GM12878 (cell line): ENCODE measurements at regions not wholly inside any gene's neighbourhood (a gene's known extent, or its start where the extent isn't known, plus 50 kb on each side); places are given as distances from the start of the nearest gene placed in this dataset.
"Not testable (repeated sequence)": the region's sequence is repeated elsewhere in the genome, so short reads cannot be mapped to it uniquely, and the experiment has no call there.

Experiments
- ATAC-seq: fragments of 200-7000 bp; cut with Tn5 transposase; 3 replicates; pipeline ENCODE4 v1.9.1; 2020; ENCODE audit warnings: mild to moderate bottlenecking, moderate library complexity
- BruUV-seq: library from RNA; stranded (reverse); fragments of 400-500 nt; replicated peaks from 2 replicates; lab custom pipeline; 2021; lab: Mats Ljungman, UMichigan
- CTCF ChIA-PET: fragments of 300-600 bp; sonication (Branson Sonifier 250); formaldehyde crosslinking; extraction: SDS; loops from one replicate; lab custom pipeline; 2021; ENCODE audit warnings: inconsistent platforms; lab: Yijun Ruan, JAX
- POLR2A ChIA-PET: fragments of 350-600 bp; formaldehyde crosslinking; extraction: SDS; loops from one replicate; lab custom pipeline; 2021; ENCODE audit warnings: inconsistent platforms; lab: Charles Lee
- RAD21 ChIA-PET: fragments of 300-600 bp; sonication (Branson Sonifier 250); formaldehyde crosslinking; loops from one replicate; lab custom pipeline; 2023; ENCODE audit warnings: antibody characterized with exemption; ENCODE audit not compliant: unreplicated experiment; lab: Charles Lee
- SMC1A ChIA-PET: fragments of 300-600 bp; sonication (Branson Sonifier 250); formaldehyde crosslinking; loops from one replicate; lab custom pipeline; 2023; ENCODE audit not compliant: unreplicated experiment, uncharacterized antibody; lab: Charles Lee
- DNase-seq: peaks from one replicate; pipeline ENCODE4 v3.0.0-alpha.2; 2011; ENCODE audit warnings: low read depth, low spot score
- FAIRE-seq: peaks from 3 replicates; lab custom pipeline; 2011; peaks lifted over from hg19 to GRCh38; lab: Jason Lieb, UNC
- H2AFZ ChIP-seq: 2 replicates; pipeline ENCODE4 v1.6.0; 2011; ENCODE audit warnings: low read depth, low read length, control low read depth; ENCODE audit not compliant: control insufficient read depth
- H3K27ac ChIP-seq: 2 replicates; pipeline ENCODE4 v1.5.1; 2011; ENCODE audit warnings: control low read depth; ENCODE audit not compliant: control insufficient read depth, insufficient read depth
- H3K27me3 ChIP-seq, 2 experiments: replicated peaks in 1 of 2; 2 replicates each; pipeline versions ENCODE4 v1.6.0 to v1.6.1; 2011; ENCODE audit warnings: low read length in 1 of 2; ENCODE audit not compliant: control insufficient read depth in 2 of 2, insufficient read depth in 2 of 2
- H3K36me3 ChIP-seq, 2 experiments: 2 replicates each; pipeline ENCODE4 v1.5.1; 2011; ENCODE audit warnings: low read length in 1 of 2; ENCODE audit not compliant: control insufficient read depth in 2 of 2, insufficient read depth in 2 of 2
- H3K4me1 ChIP-seq: 2 replicates; pipeline ENCODE4 v1.6.1; 2011; ENCODE audit warnings: mild to moderate bottlenecking, low read length, moderate library complexity, mixed read lengths; ENCODE audit not compliant: control insufficient read depth, insufficient read depth
- H3K4me2 ChIP-seq: 2 replicates; pipeline ENCODE4 v1.6.0; 2011; ENCODE audit warnings: control low read depth; ENCODE audit not compliant: control insufficient read depth, insufficient read depth
- H3K4me3 ChIP-seq: fragments of 200-600 bp; sonication (generic); 2 replicates; pipeline ENCODE4 v1.5.1; 2016
- H3K79me2 ChIP-seq: 2 replicates; pipeline ENCODE4 v1.6.0; 2011; ENCODE audit warnings: low read length; ENCODE audit not compliant: control insufficient read depth, insufficient read depth
- H3K9ac ChIP-seq: 2 replicates; pipeline ENCODE4 v1.8.0; 2011; ENCODE audit warnings: low read length, control low read depth, mixed read lengths; ENCODE audit not compliant: control insufficient read depth, insufficient read depth
- H3K9me3 ChIP-seq: replicated peaks from 3 replicates; pipeline ENCODE4 v1.5.1; 2011; ENCODE audit warnings: mild to moderate bottlenecking, low read length; ENCODE audit not compliant: control insufficient read depth, insufficient read depth
- H4K20me1 ChIP-seq: 2 replicates; pipeline ENCODE4 v1.6.0; 2011; ENCODE audit not compliant: control insufficient read depth, insufficient read depth
- WGBS: methylation state at CpG from one replicate; pipeline ENCODE4 v1.1.6; 2016; ENCODE audit warnings: low lambda C conversion rate; ENCODE audit not compliant: insufficient replicate concordance, insufficient coverage; ENCODE audit errors: missing lambda C conversion rate; 5-methylcytosine and 5-hydroxymethylcytosine counted together
- in situ Hi-C: fragments of 300-500 bp; cut with MboI; formaldehyde crosslinking; loops from 9 replicates; pipeline ENCODE4 v1.14.3; 2018; ENCODE audit warnings: mixed read lengths
- intact Hi-C: fragments of 100-400 bp; cut with micrococcal nuclease; formaldehyde crosslinking; loops from one replicate; pipeline ENCODE4 v1.14.2; 2022; ENCODE audit not compliant: unreplicated experiment

GRCh38 chrX:92430574-92430973, 651.4 kb downstream of the PCDH11X start:
- H3K36me3 ChIP-seq, in situ Hi-C loops, BruUV-seq, H3K27me3 ChIP-seq, ATAC-seq, FAIRE-seq, H3K4me3 ChIP-seq, H3K9ac ChIP-seq, intact Hi-C loops, POLR2A ChIA-PET, H2AFZ ChIP-seq, RAD21 ChIA-PET, H3K27ac ChIP-seq, SMC1A ChIA-PET, H3K4me1 ChIP-seq, H3K9me3 ChIP-seq, CTCF ChIA-PET, H3K79me2 ChIP-seq, DNase-seq, H4K20me1 ChIP-seq, H3K4me2 ChIP-seq: not testable (repeated sequence)

- WGBS: 48% methylated on average over 13 of the region's 13 CpGs
- intact Hi-C loops, H3K9me3 ChIP-seq, POLR2A ChIA-PET, in situ Hi-C loops, H4K20me1 ChIP-seq, H3K4me3 ChIP-seq, H3K4me2 ChIP-seq, FAIRE-seq, H3K36me3 ChIP-seq, SMC1A ChIA-PET, RAD21 ChIA-PET, H3K27ac ChIP-seq, H2AFZ ChIP-seq, H3K4me1 ChIP-seq, CTCF ChIA-PET, DNase-seq, H3K79me2 ChIP-seq, H3K9ac ChIP-seq, ATAC-seq, H3K27me3 ChIP-seq, BruUV-seq: not testable (repeated sequence)
These were observed 681.4 kb downstream of the PCDH11X start for GRCh38 chrX:92460539-92460938.

GRCh38 chrX:92480165-92480564, 701.0 kb downstream of the PCDH11X start:
- ATAC-seq, H3K36me3 ChIP-seq, CTCF ChIA-PET, H3K9me3 ChIP-seq, H3K4me1 ChIP-seq, FAIRE-seq, H3K4me2 ChIP-seq, H3K79me2 ChIP-seq, intact Hi-C loops, POLR2A ChIA-PET, H3K9ac ChIP-seq, RAD21 ChIA-PET, DNase-seq, H2AFZ ChIP-seq, H3K4me3 ChIP-seq, H3K27me3 ChIP-seq, SMC1A ChIA-PET, BruUV-seq, in situ Hi-C loops, H4K20me1 ChIP-seq, H3K27ac ChIP-seq: not testable (repeated sequence)
- WGBS: 3% methylated on average over 3 of the region's 3 CpGs

DNA sequence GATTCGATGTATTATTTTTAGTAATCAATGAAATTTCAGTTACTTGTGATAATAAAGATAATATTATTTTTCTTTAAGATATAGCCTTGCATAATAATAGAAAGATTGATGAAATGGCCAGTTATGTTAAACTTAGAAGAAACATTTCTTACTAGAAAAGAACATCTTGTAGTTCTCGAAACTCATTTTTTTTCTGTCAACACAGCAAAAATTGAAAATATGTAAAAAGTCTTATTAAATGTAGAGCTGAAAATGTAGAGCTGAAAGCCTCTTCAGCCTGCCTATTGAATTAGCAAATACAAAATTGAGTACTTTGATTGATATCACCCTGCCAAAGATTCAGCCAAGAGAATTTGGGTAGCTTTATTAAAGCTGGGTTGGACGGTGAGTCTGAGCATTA, 706.3 kb downstream of the PCDH11X start:
- H2AFZ ChIP-seq, FAIRE-seq, H3K27me3 ChIP-seq, H4K20me1 ChIP-seq, ATAC-seq, SMC1A ChIA-PET, H3K79me2 ChIP-seq, BruUV-seq, H3K9me3 ChIP-seq, RAD21 ChIA-PET, DNase-seq, H3K27ac ChIP-seq, H3K36me3 ChIP-seq, H3K4me2 ChIP-seq, H3K4me1 ChIP-seq, H3K9ac ChIP-seq, in situ Hi-C loops, POLR2A ChIA-PET, intact Hi-C loops, CTCF ChIA-PET, H3K4me3 ChIP-seq: not testable (repeated sequence)
- WGBS: 31% methylated on average over 3 of the region's 3 CpGs
